RWPE1 (cell line): ENCODE measurements at regions not wholly inside any gene's neighbourhood (a gene's known extent, or its start where the extent isn't known, plus 50 kb on each side); places are given as distances from the start of the nearest gene placed in this dataset.
"Not testable (repeated sequence)": the region's sequence is repeated elsewhere in the genome, so short reads cannot be mapped to it uniquely, and the experiment has no call there.

ENCODE experiments used
- CTCF ChIA-PET: fragments of 350-600 bp; sonication (Branson Sonifier 250); formaldehyde crosslinking; extraction: SDS; loops from one replicate; lab custom pipeline; 2021; lab: Yijun Ruan, JAX
- POLR2A ChIA-PET: fragments of 400-600 bp; formaldehyde crosslinking; extraction: SDS; loops from one replicate; lab custom pipeline; 2020; ENCODE audit warnings: antibody characterized with exemption; ENCODE audit not compliant: low non-redundant PET; lab: Yijun Ruan, JAX
- DNase-seq: peaks from one replicate; pipeline ENCODE4 v3.0.0; 2012; ENCODE audit warnings: low spot score
- H3K27ac ChIP-seq: fragments of 450-650 bp; 2 replicates; pipeline ENCODE4 v1.5.1; 2017
- CTCF ChIP-seq: fragments of 450-650 bp; conservative IDR thresholded peaks from 2 replicates; pipeline ENCODE4 v1.5.1; 2017; ENCODE audit warnings: low read depth, mild to moderate bottlenecking

GRCh38 chr16:52357711-52358110 lies 189.2 kb downstream of the TOX3 start:
- POLR2A ChIA-PET: no interaction called here
- CTCF ChIA-PET: no interaction called here
- H3K27ac ChIP-seq: no peak overlapping the region
- DNase-seq: no peak
- TF ChIP-seq CTCF: no peak

GRCh38 chr16:52353249-52353648 lies 193.7 kb downstream of the TOX3 start:
- no peak overlapping the region for H3K27ac ChIP-seq
- CTCF ChIA-PET: interaction anchor here (0.5 kb wide), 1 partner anchor 18 kb away, joined by 6 read pairs; no protein-coding TSS in a partner anchor
- POLR2A ChIA-PET: no interaction called here
- no peak for DNase-seq
- TF ChIP-seq CTCF: no peak

GRCh38 chr16:52351451-52351850 lies 195.5 kb downstream of the TOX3 start:
- TF ChIP-seq CTCF: no peak
- no peak for DNase-seq
- ChIA-PET CTCF (no interaction called here), POLR2A (no interaction called here)
- H3K27ac ChIP-seq: no peak overlapping the region

- POLR2A ChIA-PET: no interaction called here
- DNase-seq: peak; percentile 4
These were observed 196.8 kb downstream of the TOX3 start for GRCh38 chr16:52350031-52350642.

GRCh38 chr16:52346709-52347108 lies 200.2 kb downstream of the TOX3 start:
- DNase-seq: no peak
- ChIA-PET CTCF (no interaction called here), POLR2A (no interaction called here)
- no peak for TF ChIP-seq CTCF
- no peak overlapping the region for H3K27ac ChIP-seq

More at GRCh38 chr16:52350031-52350642, 196.8 kb downstream of the TOX3 start:
- no peak overlapping the region for H3K27ac ChIP-seq
- no peak for TF ChIP-seq CTCF
- CTCF ChIA-PET: no interaction called here

GRCh38 chr16:52333673-52334072 lies 213.3 kb downstream of the TOX3 start:
- DNase-seq, POLR2A ChIA-PET, H3K27ac ChIP-seq, CTCF ChIA-PET: not testable (repeated sequence)

GRCh38 chr16:52320930-52321439 lies 226.0 kb downstream of the TOX3 start:
- CTCF ChIA-PET: no interaction called here
- H3K27ac ChIP-seq: no peak overlapping the region
- no peak for DNase-seq
- no peak for TF ChIP-seq CTCF
- POLR2A ChIA-PET: no interaction called here
